ENCODE measurements at regions not wholly inside any gene's neighbourhood (a gene's known extent, or its start where the extent isn't known, plus 50 kb on each side); places are given as distances from the start of the nearest gene placed in this dataset.

DNA sequence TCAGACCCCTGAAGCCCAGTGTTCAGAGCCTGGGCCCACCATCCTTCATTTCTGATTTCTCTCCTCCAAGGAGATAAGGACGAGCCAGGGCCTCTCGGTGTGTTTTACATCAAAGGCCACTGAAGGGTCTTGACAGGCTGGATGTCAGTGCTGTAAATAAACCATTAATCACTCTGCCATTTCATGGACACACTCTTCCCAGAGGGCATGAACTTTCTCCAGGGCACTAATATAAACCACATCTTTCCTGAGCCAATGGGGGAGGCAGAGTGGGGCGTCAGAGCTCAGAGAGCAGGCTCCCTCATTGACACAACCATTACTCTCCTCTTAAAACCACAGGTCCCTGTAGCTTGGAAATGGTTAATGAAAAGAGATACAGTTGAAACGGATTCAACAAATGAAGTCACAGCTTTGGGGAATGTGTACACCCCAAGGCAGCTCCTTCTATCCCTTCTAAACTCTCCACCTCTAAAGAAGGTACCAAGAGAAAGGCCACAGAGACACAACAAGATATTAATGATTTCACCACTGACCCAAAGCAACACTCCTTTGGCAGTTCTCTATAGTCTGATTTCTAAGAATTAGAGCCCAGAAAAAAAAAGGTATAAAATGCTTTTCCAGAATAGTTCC, 200.6 kb downstream of the CHIC2 start:
- H3K27ac ChIP-seq (ENCODE audit: extremely low read depth, low read depth, low read length) = no peak overlapping the region
- POLR2A ChIA-PET = no interaction called here

DNA sequence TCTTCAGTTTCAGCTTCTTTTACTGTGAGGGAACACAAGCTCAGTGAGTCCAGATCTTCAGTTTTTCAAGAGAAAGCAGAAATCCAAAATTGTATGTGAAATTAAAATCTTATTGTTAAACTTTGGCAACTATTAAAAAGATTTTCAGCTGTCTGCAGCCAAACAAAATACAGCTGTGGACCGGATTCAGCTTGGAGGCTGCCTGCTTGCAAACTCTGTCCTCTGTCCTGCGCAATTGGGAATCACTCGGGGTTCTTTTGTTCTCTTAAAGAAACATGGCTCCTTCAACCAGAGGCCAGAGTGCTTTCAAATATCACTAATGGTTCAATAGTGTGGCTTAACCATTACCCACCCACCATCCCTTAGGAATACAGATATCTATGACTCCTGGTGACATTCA, 201.2 kb downstream of the CHIC2 start:
- Histone ChIP-seq H3K9me3 (ENCODE audit: control insufficient read depth, insufficient read depth, low read depth, low read length) (no peaks in the 10 kb centered on the region), H3K4me3 (ENCODE audit: low read depth, low read length) (no peak overlapping the region), H3K4me1 (ENCODE audit: control insufficient read depth, insufficient read depth, low read length) (no peaks in the 10 kb centered on the region), H3K27ac (ENCODE audit: extremely low read depth, low read depth, low read length) (no peak overlapping the region), H3K36me3 (ENCODE audit: control insufficient read depth in 2 of 2, insufficient read depth in 1 of 2, low read length in 2 of 2) (no peaks in the 10 kb centered on the region)
- no peak for TF ChIP-seq GLIS2 (tag by site-specific recombination; IDR thresholded peaks at IDR 0.05)
- TF ChIP-seq ZNF791 (tag by site-specific recombination; IDR thresholded peaks at IDR 0.05) = no peak
- TF ChIP-seq, protein P1, sequence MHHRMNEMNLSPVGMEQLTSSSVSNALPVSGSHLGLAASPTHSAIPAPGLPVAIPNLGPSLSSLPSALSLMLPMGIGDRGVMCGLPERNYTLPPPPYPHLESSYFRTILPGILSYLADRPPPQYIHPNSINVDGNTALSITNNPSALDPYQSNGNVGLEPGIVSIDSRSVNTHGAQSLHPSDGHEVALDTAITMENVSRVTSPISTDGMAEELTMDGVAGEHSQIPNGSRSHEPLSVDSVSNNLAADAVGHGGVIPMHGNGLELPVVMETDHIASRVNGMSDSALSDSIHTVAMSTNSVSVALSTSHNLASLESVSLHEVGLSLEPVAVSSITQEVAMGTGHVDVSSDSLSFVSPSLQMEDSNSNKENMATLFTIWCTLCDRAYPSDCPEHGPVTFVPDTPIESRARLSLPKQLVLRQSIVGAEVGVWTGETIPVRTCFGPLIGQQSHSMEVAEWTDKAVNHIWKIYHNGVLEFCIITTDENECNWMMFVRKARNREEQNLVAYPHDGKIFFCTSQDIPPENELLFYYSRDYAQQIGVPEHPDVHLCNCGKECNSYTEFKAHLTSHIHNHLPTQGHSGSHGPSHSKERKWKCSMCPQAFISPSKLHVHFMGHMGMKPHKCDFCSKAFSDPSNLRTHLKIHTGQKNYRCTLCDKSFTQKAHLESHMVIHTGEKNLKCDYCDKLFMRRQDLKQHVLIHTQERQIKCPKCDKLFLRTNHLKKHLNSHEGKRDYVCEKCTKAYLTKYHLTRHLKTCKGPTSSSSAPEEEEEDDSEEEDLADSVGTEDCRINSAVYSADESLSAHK (tag by site-specific recombination; IDR thresholded peaks at IDR 0.05) = no peak
- TF ChIP-seq, protein P2, sequence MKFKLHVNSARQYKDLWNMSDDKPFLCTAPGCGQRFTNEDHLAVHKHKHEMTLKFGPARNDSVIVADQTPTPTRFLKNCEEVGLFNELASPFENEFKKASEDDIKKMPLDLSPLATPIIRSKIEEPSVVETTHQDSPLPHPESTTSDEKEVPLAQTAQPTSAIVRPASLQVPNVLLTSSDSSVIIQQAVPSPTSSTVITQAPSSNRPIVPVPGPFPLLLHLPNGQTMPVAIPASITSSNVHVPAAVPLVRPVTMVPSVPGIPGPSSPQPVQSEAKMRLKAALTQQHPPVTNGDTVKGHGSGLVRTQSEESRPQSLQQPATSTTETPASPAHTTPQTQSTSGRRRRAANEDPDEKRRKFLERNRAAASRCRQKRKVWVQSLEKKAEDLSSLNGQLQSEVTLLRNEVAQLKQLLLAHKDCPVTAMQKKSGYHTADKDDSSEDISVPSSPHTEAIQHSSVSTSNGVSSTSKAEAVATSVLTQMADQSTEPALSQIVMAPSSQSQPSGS (tag by site-specific recombination; IDR thresholded peaks at IDR 0.05; ENCODE audit: low read depth) = no peak
- TF ChIP-seq, protein P3, sequence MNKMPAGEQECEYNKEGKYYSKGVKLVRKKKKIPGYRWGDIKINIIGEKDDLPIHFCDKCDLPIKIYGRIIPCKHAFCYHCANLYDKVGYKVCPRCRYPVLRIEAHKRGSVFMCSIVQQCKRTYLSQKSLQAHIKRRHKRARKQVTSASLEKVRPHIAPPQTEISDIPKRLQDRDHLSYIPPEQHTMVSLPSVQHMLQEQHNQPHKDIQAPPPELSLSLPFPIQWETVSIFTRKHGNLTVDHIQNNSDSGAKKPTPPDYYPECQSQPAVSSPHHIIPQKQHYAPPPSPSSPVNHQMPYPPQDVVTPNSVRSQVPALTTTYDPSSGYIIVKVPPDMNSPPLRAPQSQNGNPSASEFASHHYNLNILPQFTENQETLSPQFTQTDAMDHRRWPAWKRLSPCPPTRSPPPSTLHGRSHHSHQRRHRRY (tag by site-specific recombination; IDR thresholded peaks at IDR 0.05) = no peak
- TF ChIP-seq ZNF202 (tag by site-specific recombination; IDR thresholded peaks at IDR 0.05; ENCODE audit: borderline replicate concordance) = no peak
- CTCF ChIA-PET = no interaction called here
- POLR2A ChIA-PET = no interaction called here

More for the DNA sequence above, 200.6 kb downstream of the CHIC2 start:
- H3K36me3 ChIP-seq (ENCODE audit: control insufficient read depth in 2 of 2, insufficient read depth in 1 of 2, low read length in 2 of 2) = no peaks in the 10 kb centered on the region
- no peaks in the 10 kb centered on the region for H3K4me1 ChIP-seq (ENCODE audit: control insufficient read depth, insufficient read depth, low read length)
- no peak overlapping the region for H3K4me3 ChIP-seq (ENCODE audit: low read depth, low read length)
- no peaks in the 10 kb centered on the region for H3K9me3 ChIP-seq (ENCODE audit: control insufficient read depth, insufficient read depth, low read depth, low read length)
- CTCF ChIA-PET = no interaction called here
- TF ChIP-seq ZNF214 (tag by site-specific recombination; IDR thresholded peaks at IDR 0.05; ENCODE audit: borderline replicate concordance) = no peak
- no peak for TF ChIP-seq ZNF747 (tag by site-specific recombination; IDR thresholded peaks at IDR 0.05)
- no peak for TF ChIP-seq ZNF211 (tag by site-specific recombination; IDR thresholded peaks at IDR 0.05; ENCODE audit: low read depth)
- no peak for TF ChIP-seq ZNF530 (tag by site-specific recombination; IDR thresholded peaks at IDR 0.05; ENCODE audit: low read depth)
- peak; percentile 74; the same call in 1 of the 2 replicates for TF ChIP-seq TCF7L2 (IDR thresholded peaks at IDR 0.05; ENCODE audit: borderline replicate concordance, low read depth, low read length)
- no peak for TF ChIP-seq ZNF132 (tag by site-specific recombination; IDR thresholded peaks at IDR 0.05; ENCODE audit: borderline replicate concordance)
- no peak for TF ChIP-seq OVOL3 (tag by site-specific recombination; IDR thresholded peaks at IDR 0.05)
- TF ChIP-seq ZEB2 (tag by site-specific recombination; IDR thresholded peaks at IDR 0.05) = no peak
- TF ChIP-seq ZNF501 (tag by site-specific recombination; IDR thresholded peaks at IDR 0.05) = no peak
- TF ChIP-seq ZNF16 (tag by site-specific recombination; IDR thresholded peaks at IDR 0.05; ENCODE audit: low read depth) = no peak
- TF ChIP-seq HOXD13 (CRISPR knock-in tag; IDR thresholded peaks at IDR 0.05; ENCODE audit: borderline replicate concordance) = no peak
- TF ChIP-seq FEZF1 (tag by site-specific recombination; IDR thresholded peaks at IDR 0.05) = peak; percentile 17; the same call in 1 of the 2 replicates
